Uterus (tissue), 3 donors: ENCODE measurements at regions not wholly inside any gene's neighbourhood (a gene's known extent, or its start where the extent isn't known, plus 50 kb on each side); places are given as distances from the start of the nearest gene placed in this dataset.

Experiments used
- DNase-seq, 2 donors: peaks; one replicate each; pipeline ENCODE4 v3.0.0-alpha.2; 2019 to 2020
- H3K27ac ChIP-seq, 2 donors: fragments of 200-600 bp; sonication (generic); 1 replicate in 1 of 2; 2 replicates in 1 of 2; pipeline ENCODE4 v1.5.1; 2016 to 2018
- H3K27me3 ChIP-seq, 2 donors: fragments of 200-600 bp; sonication (generic); one replicate each; pipeline ENCODE4 v1.5.1; 2018 to 2019; ENCODE audit warnings: control low read depth in 1 of 2
- H3K36me3 ChIP-seq, 2 donors: fragments of 200-600 bp; sonication (generic); one replicate each; pipeline ENCODE4 v1.5.1; 2019; ENCODE audit warnings: control low read depth in 1 of 2
- H3K4me1 ChIP-seq, 2 donors: fragments of 200-600 bp; sonication (generic); one replicate each; pipeline ENCODE4 v1.5.1; 2018 to 2019; ENCODE audit warnings: control low read depth in 1 of 2
- H3K4me3 ChIP-seq, 2 donors: fragments of 200-600 bp; sonication (generic); 1 replicate in 1 of 2; 2 replicates in 1 of 2; pipeline ENCODE4 v1.5.1; 2018 to 2019; ENCODE audit warnings: mild to moderate bottlenecking in 1 of 2
- H3K9me3 ChIP-seq, 2 donors: fragments of 200-600 bp; sonication (generic); one replicate each; pipeline ENCODE4 v1.5.1; 2019; ENCODE audit warnings: control low read depth in 1 of 2
- POLR2A ChIP-seq, 2 donors: fragments of 450-650 bp; IDR thresholded peaks; one replicate each; pipeline ENCODE4 v1.6.1; 2016; ENCODE audit warnings: antibody characterized with exemption in 2 of 2, mild to moderate bottlenecking in 1 of 2, moderate library complexity in 1 of 2
- intact Hi-C: fragments of 100-400 bp; cut with DNase I; formaldehyde crosslinking; loops from one replicate; pipeline ENCODE4 v1.15.1; 2023; ENCODE audit warnings: low total_unique reads
- TF ChIP-seq, protein P1 (sequence below), 4 experiments: fragments of 200-600 bp in 2 of 4; fragments of 450-650 bp in 2 of 4; sonication (generic) in 2 of 4; IDR thresholded peaks; one replicate each; pipeline ENCODE4 v1.5.1; 2016 to 2019; ENCODE audit warnings: antibody characterized with exemption in 4 of 4, mild to moderate bottlenecking in 2 of 4, moderate library complexity in 1 of 4
- donor health status: DM: yes; HTN: yes; CAD: no.

DNA sequence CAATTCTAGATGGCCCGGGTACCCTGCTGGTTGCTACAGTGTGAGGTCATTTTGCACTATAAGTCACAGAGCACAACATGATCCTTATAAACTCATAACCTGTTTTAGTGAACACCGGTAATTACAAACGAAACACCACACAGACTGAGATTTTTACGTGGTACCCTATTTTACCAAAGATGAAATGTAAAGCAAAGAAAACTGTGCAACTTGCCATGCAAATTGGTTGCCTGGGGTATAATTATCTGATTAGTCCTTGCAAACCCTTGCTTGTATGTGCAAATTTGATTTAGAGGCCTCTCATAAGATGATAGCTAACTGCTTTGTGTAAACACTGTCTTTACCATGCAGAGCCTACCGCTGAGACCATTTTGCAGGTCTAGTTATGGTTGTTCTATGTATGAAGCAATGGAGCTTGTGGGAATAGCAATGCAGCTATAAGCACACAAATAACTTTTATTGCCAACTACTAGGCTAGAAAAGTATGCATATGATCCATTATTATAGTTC is 372.1 kb upstream of the FAR2 start:
- no peak for DNase-seq
- Histone ChIP-seq H3K36me3 (no peaks in the 10 kb centered on the region), H3K27ac (no peak overlapping the region), H3K4me3 (no peak overlapping the region), H3K4me1 (no peaks in the 10 kb centered on the region), H3K9me3 (no peaks in the 10 kb centered on the region), H3K27me3 (no peaks in the 10 kb centered on the region)
- intact Hi-C loops, result no loop called here
- TF ChIP-seq POLR2A (IDR thresholded peaks at IDR 0.05), result no peak
- TF ChIP-seq, protein P1, sequence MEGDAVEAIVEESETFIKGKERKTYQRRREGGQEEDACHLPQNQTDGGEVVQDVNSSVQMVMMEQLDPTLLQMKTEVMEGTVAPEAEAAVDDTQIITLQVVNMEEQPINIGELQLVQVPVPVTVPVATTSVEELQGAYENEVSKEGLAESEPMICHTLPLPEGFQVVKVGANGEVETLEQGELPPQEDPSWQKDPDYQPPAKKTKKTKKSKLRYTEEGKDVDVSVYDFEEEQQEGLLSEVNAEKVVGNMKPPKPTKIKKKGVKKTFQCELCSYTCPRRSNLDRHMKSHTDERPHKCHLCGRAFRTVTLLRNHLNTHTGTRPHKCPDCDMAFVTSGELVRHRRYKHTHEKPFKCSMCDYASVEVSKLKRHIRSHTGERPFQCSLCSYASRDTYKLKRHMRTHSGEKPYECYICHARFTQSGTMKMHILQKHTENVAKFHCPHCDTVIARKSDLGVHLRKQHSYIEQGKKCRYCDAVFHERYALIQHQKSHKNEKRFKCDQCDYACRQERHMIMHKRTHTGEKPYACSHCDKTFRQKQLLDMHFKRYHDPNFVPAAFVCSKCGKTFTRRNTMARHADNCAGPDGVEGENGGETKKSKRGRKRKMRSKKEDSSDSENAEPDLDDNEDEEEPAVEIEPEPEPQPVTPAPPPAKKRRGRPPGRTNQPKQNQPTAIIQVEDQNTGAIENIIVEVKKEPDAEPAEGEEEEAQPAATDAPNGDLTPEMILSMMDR (IDR thresholded peaks at IDR 0.05), result no peak

DNA sequence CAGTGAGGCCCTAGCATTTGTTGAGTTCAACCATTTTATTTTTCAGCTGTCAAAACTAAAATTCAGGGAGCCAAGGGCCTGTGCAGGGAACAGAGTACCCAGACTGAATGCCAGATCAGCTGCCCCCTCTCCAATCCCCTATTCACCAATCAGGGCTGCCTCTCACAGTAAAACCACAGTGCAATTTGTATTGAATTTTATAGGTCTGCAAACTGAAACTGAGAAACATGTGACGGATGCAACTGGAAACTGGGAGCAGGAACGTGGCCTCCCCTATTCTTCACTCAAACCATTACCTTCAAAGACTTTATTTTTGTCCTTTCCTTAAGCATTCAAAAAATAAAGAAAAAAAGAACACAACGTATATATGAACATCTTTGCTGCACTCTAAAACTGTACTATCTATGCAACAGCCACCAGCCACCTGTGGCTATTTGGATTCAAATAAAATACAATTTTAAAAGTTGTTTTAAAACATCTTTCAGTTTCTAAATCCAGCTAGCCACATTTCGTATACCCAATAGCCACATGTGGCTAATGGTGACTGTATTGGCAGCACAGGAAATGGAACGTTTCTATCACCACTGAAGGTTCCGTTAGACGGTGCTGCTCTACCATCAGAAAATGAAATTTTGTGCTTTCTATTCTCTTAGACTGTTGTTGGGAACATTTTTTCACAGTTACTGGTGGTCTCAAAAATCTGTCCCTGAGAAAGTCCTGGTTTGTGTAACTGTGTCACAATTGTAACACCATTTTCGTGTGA is 371.3 kb upstream of the FAR2 start:
- no peak for DNase-seq
- TF ChIP-seq, protein P1 (IDR thresholded peaks at IDR 0.05), result no peak
- no peak for TF ChIP-seq POLR2A (IDR thresholded peaks at IDR 0.05)
- no peaks in the 10 kb centered on the region for H3K9me3 ChIP-seq

DNA sequence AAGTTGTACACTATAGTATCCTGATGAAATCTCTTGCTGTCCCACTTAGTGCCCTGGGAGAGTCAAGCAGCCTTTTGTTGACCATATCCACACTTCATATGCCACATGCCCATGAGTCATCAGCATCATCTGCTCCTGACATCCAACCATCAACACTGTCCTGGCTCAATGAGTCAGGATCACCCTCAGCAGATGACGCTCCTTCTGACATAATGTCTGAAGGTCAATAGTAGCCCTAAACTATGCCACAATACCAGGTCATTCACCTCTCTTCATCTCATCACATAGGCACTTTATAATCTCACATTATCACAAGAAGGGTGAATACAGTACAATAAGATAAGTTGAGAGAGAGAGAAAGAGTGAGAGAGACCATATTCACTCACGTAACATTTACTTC is 369.0 kb upstream of the FAR2 start:
- intact Hi-C loops, result no loop called here
- DNase-seq, result no peak
- Histone ChIP-seq H3K9me3 (no peaks in the 10 kb centered on the region), H3K4me3 (no peak overlapping the region), H3K27me3 (no peaks in the 10 kb centered on the region), H3K4me1 (no peaks in the 10 kb centered on the region), H3K36me3 (no peaks in the 10 kb centered on the region), H3K27ac (no peak overlapping the region)
- TF ChIP-seq, protein P1 (IDR thresholded peaks at IDR 0.05), result no peak
- no peak for TF ChIP-seq POLR2A (IDR thresholded peaks at IDR 0.05)

More for the DNA sequence above, 371.3 kb upstream of the FAR2 start:
- intact Hi-C loops, result no loop called here
- no peaks in the 10 kb centered on the region for H3K27me3 ChIP-seq
- no peak overlapping the region for H3K27ac ChIP-seq
- no peak overlapping the region for H3K4me3 ChIP-seq
- no peaks in the 10 kb centered on the region for H3K36me3 ChIP-seq
- H3K4me1 ChIP-seq, result no peaks in the 10 kb centered on the region

DNA sequence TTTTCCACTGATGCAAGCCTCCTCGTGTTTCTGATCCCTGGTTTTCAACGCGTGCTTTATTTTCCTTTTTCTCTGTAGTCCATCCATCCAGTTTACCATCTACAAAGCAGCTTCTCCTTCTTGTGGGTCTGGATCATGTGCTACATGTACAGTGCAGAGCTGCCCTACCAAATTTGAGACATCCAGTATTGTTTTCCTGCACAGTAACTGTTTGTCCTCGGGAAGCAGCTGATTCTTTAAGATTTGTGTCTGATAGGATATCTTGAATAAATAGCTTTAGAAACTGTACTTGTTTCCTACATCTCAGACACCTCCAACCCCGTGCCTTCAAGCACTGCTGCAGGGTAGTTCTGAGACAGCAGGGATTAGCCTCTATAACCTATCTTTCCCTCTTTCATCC is 368.1 kb upstream of the FAR2 start:
- no peak overlapping the region for H3K27ac ChIP-seq
- TF ChIP-seq, protein P1 (IDR thresholded peaks at IDR 0.05), result no peak
- no peak for TF ChIP-seq POLR2A (IDR thresholded peaks at IDR 0.05)
- no peak for DNase-seq
- H3K4me3 ChIP-seq, result no peak overlapping the region
- no peaks in the 10 kb centered on the region for H3K4me1 ChIP-seq
- H3K9me3 ChIP-seq, result no peaks in the 10 kb centered on the region
- intact Hi-C loops, result no loop called here
- no peaks in the 10 kb centered on the region for H3K36me3 ChIP-seq
- H3K27me3 ChIP-seq, result no peaks in the 10 kb centered on the region
